HUES64 (cell line): ENCODE measurements at regions not wholly inside any gene's neighbourhood (a gene's known extent, or its start where the extent isn't known, plus 50 kb on each side); places are given as distances from the start of the nearest gene placed in this dataset.
"Not testable (repeated sequence)": the region's sequence is repeated elsewhere in the genome, so short reads cannot be mapped to it uniquely, and the experiment has no call there.

Source experiments
- H3K27ac ChIP-seq: 2 replicates; pipeline ENCODE4 v1.7.0; 2013; ENCODE audit warnings: low read depth, low read length, inconsistent platforms
- H3K27me3 ChIP-seq: 2 replicates; pipeline ENCODE4 v1.6.1; 2013; ENCODE audit warnings: mild to moderate bottlenecking, low read length; ENCODE audit not compliant: insufficient read depth
- H3K36me3 ChIP-seq: 2 replicates; pipeline ENCODE4 v1.6.1; 2013; ENCODE audit warnings: mild to moderate bottlenecking, low read length; ENCODE audit not compliant: insufficient read depth
- H3K4me1 ChIP-seq: 2 replicates; pipeline ENCODE4 v1.6.1; 2013; ENCODE audit warnings: mild to moderate bottlenecking, low read length, moderate library complexity; ENCODE audit not compliant: insufficient read depth
- H3K4me3 ChIP-seq: 2 replicates; pipeline ENCODE4 v1.5.1; 2013; ENCODE audit warnings: mild to moderate bottlenecking, low read length, moderate library complexity
- H3K9ac ChIP-seq: 2 replicates; pipeline ENCODE4 v1.6.1; 2013; ENCODE audit warnings: mild to moderate bottlenecking, low read depth, low read length
- H3K9me3 ChIP-seq: 2 replicates; pipeline ENCODE4 v1.6.1; 2013; ENCODE audit warnings: low read depth, low read length; ENCODE audit not compliant: insufficient read depth
- WGBS: fragments of 150-250, 120-280 bp; methylation state at CpG from one replicate; pipeline ENCODE4 v1.1.7; 2013; ENCODE audit warnings: missing lambda C conversion rate; 5-methylcytosine and 5-hydroxymethylcytosine counted together

GRCh38 chr7:29652556-29652955 lies 88.9 kb downstream of the PRR15 start:
- Histone ChIP-seq H3K9ac (no peak overlapping the region), H3K27ac (no peak overlapping the region), H3K9me3 (no peaks in the 10 kb centered on the region), H3K27me3 (no peaks in the 10 kb centered on the region), H3K4me3 (no peak overlapping the region), H3K36me3 (no peaks in the 10 kb centered on the region), H3K4me1 (peaks cover 5% of the 10 kb centered on the region)
- WGBS: 94% methylated on average over 2 of the region's 2 CpGs

GRCh38 chr7:29654340-29654739 lies 90.7 kb downstream of the PRR15 start:
- not testable (repeated sequence) for H3K4me3 ChIP-seq, H3K27ac ChIP-seq, H3K9me3 ChIP-seq, H3K36me3 ChIP-seq, H3K27me3 ChIP-seq, H3K9ac ChIP-seq, H3K4me1 ChIP-seq
- WGBS: 55% methylated on average over 4 of the region's 4 CpGs

- no peak overlapping the region for H3K27ac ChIP-seq
- 93% methylated on average over 3 of the region's 5 CpGs for WGBS
- no peak overlapping the region for H3K4me3 ChIP-seq
- H3K27me3 ChIP-seq: no peaks in the 10 kb centered on the region
- H3K9ac ChIP-seq: no peak overlapping the region
- H3K36me3 ChIP-seq: no peaks in the 10 kb centered on the region
- H3K4me1 ChIP-seq: peaks cover 5% of the 10 kb centered on the region
- H3K9me3 ChIP-seq: no peaks in the 10 kb centered on the region
Observed at GRCh38 chr7:29657288-29657687, 93.7 kb downstream of the PRR15 start.

GRCh38 chr7:29657856-29658255 lies 94.2 kb downstream of the PRR15 start:
- Histone ChIP-seq H3K9ac (no peak overlapping the region), H3K27me3 (no peaks in the 10 kb centered on the region), H3K9me3 (no peaks in the 10 kb centered on the region), H3K36me3 (no peaks in the 10 kb centered on the region), H3K27ac (no peak overlapping the region), H3K4me1 (peaks cover 5% of the 10 kb centered on the region), H3K4me3 (no peak overlapping the region)
- 98% methylated on average over 2 of the region's 7 CpGs for WGBS

GRCh38 chr7:29659213-29659612 lies 95.6 kb downstream of the PRR15 start:
- H3K27me3 ChIP-seq, H3K27ac ChIP-seq, H3K9ac ChIP-seq, H3K4me1 ChIP-seq, H3K9me3 ChIP-seq, H3K4me3 ChIP-seq, H3K36me3 ChIP-seq: not testable (repeated sequence)
- 95% methylated on average over 5 of the region's 5 CpGs for WGBS

- H3K27ac ChIP-seq, H3K9me3 ChIP-seq, H3K4me3 ChIP-seq, H3K27me3 ChIP-seq, H3K36me3 ChIP-seq, H3K4me1 ChIP-seq, H3K9ac ChIP-seq: not testable (repeated sequence)
- WGBS: 93% methylated on average over 3 of the region's 3 CpGs
Observed at GRCh38 chr7:29662899-29663298, 99.3 kb downstream of the PRR15 start.

GRCh38 chr7:29664999-29665398 lies 101.4 kb downstream of the PRR15 start:
- WGBS: no CpG with 5 or more reads among the region's 1 CpG
- H3K36me3 ChIP-seq, H3K4me1 ChIP-seq, H3K9me3 ChIP-seq, H3K9ac ChIP-seq, H3K27me3 ChIP-seq, H3K27ac ChIP-seq, H3K4me3 ChIP-seq: not testable (repeated sequence)

GRCh38 chr7:29667096-29667669 lies 103.5 kb downstream of the PRR15 start:
- 96% methylated on average over 4 of the region's 5 CpGs for WGBS
- H3K9me3 ChIP-seq, H3K27me3 ChIP-seq, H3K4me3 ChIP-seq, H3K36me3 ChIP-seq, H3K9ac ChIP-seq, H3K27ac ChIP-seq, H3K4me1 ChIP-seq: not testable (repeated sequence)

- WGBS: 90% methylated on average over 3 of the region's 3 CpGs
- H3K27me3 ChIP-seq, H3K4me3 ChIP-seq, H3K36me3 ChIP-seq, H3K27ac ChIP-seq, H3K4me1 ChIP-seq, H3K9ac ChIP-seq, H3K9me3 ChIP-seq: not testable (repeated sequence)
Observed at GRCh38 chr7:29671286-29671685, 107.7 kb downstream of the PRR15 start.

GRCh38 chr7:29673635-29674034 lies 110.0 kb downstream of the PRR15 start:
- not testable (repeated sequence) for H3K9ac ChIP-seq, H3K27me3 ChIP-seq, H3K4me1 ChIP-seq, H3K9me3 ChIP-seq, H3K27ac ChIP-seq, H3K36me3 ChIP-seq, H3K4me3 ChIP-seq
- WGBS: 100% methylated on average over 1 of the region's 1 CpG

- 93% methylated on average over 6 of the region's 6 CpGs for WGBS
- H3K9ac ChIP-seq, H3K27ac ChIP-seq, H3K4me3 ChIP-seq, H3K4me1 ChIP-seq, H3K27me3 ChIP-seq, H3K36me3 ChIP-seq, H3K9me3 ChIP-seq: not testable (repeated sequence)
Observed at GRCh38 chr7:29674626-29675025, 111.0 kb downstream of the PRR15 start.

GRCh38 chr7:29677254-29677653 lies 113.6 kb downstream of the PRR15 start:
- not testable (repeated sequence) for H3K27me3 ChIP-seq, H3K4me3 ChIP-seq, H3K9ac ChIP-seq, H3K36me3 ChIP-seq, H3K4me1 ChIP-seq, H3K9me3 ChIP-seq, H3K27ac ChIP-seq
- WGBS: 96% methylated on average over 2 of the region's 2 CpGs
